HCT116 (cell line): ENCODE measurements at regions not wholly inside any gene's neighbourhood (a gene's known extent, or its start where the extent isn't known, plus 50 kb on each side); places are given as distances from the start of the nearest gene placed in this dataset.

Experiments used
- ATAC-seq: fragments of 200-7000 bp; cut with Tn5 transposase; 2 replicates; pipeline ENCODE4 v1.9.1; 2020; ENCODE audit warnings: mild to moderate bottlenecking, moderate library complexity
- BruUV-seq: library from RNA; stranded (reverse); fragments of 400-500 nt; replicated peaks from 2 replicates; lab custom pipeline; 2021; lab: Mats Ljungman, UMichigan
- CTCF ChIA-PET: fragments of 300-600 bp; sonication (Branson Sonifier 250); formaldehyde crosslinking; loops from one replicate; lab custom pipeline; 2021; ENCODE audit warnings: antibody characterized with exemption; lab: Charles Lee
- POLR2A ChIA-PET: fragments of 300-600, 350-600 bp; sonication (Branson Sonifier 250); formaldehyde crosslinking; loops from one replicate; lab custom pipeline; 2021; ENCODE audit warnings: antibody characterized with exemption; lab: Charles Lee
- RAD21 ChIA-PET, 2 experiments: fragments of 300-600 bp; sonication (Branson Sonifier 250); formaldehyde crosslinking; loops; one replicate each; lab custom pipeline; 2023; ENCODE audit warnings: low total read pairs in 2 of 2; ENCODE audit not compliant: uncharacterized antibody in 2 of 2, unreplicated experiment in 2 of 2, low non-redundant PET in 1 of 2; lab: Charles Lee
- DNase-seq: peaks from one replicate; pipeline ENCODE4 v3.0.0-alpha.2; 2010; ENCODE audit warnings: low read depth, low spot score
- H2AFZ ChIP-seq: fragments of 200-600 bp; shearing (Covaris generic), sonication (generic); 2 replicates; pipeline ENCODE4 v1.6.1; 2017; ENCODE audit warnings: low read depth, mixed run types, mixed read lengths, antibody characterized with exemption, low read length; ENCODE audit not compliant: poor library complexity, severe bottlenecking
- H3K27ac ChIP-seq: 2 replicates; pipeline ENCODE4 v1.5.1; 2012; ENCODE audit warnings: low read depth, low read length
- H3K27me3 ChIP-seq: fragments of 200-600 bp; sonication (generic); 2 replicates; pipeline ENCODE4 v1.6.1; 2016; ENCODE audit warnings: mixed run types, low read length, mixed read lengths; ENCODE audit not compliant: insufficient read depth
- H3K36me3 ChIP-seq, 2 experiments: fragments of 200-500 bp in 1 of 2; fragments of 200-600 bp in 1 of 2; sonication (Bioruptor generic) in 1 of 2; sonication (generic) in 1 of 2; 2 replicates each; pipeline versions ENCODE4 v1.5.1 to v1.6.1; 2014 to 2016; ENCODE audit warnings: low read length in 2 of 2, inconsistent platforms in 1 of 2, mixed read lengths in 1 of 2, mixed run types in 1 of 2; ENCODE audit not compliant: insufficient read depth in 2 of 2, control insufficient read depth in 1 of 2
- H3K4me1 ChIP-seq, 2 experiments: fragments of 200-600 bp in 1 of 2; sonication (generic) in 1 of 2; 2 replicates each; pipeline versions ENCODE4 v1.5.1 to v1.6.1; 2012 to 2017; ENCODE audit warnings: low read length in 2 of 2, inconsistent platforms in 1 of 2, mild to moderate bottlenecking in 1 of 2, mixed read lengths in 1 of 2, mixed run types in 1 of 2, moderate library complexity in 1 of 2; ENCODE audit not compliant: insufficient read depth in 2 of 2, control insufficient read depth in 1 of 2
- H3K4me2 ChIP-seq: fragments of 200-600 bp; sonication (generic); 2 replicates; pipeline ENCODE4 v1.6.1; 2017; ENCODE audit warnings: mixed run types, low read length, mixed read lengths
- H3K4me3 ChIP-seq, 2 experiments: fragments of 200-600 bp in 1 of 2; sonication (generic) in 1 of 2; replicated peaks in 1 of 2; 2 replicates each; pipeline ENCODE4 v1.5.1; 2011 to 2016; ENCODE audit warnings: low read length in 2 of 2, control low read depth in 1 of 2, low read depth in 1 of 2, mild to moderate bottlenecking in 1 of 2, mixed read lengths in 1 of 2, mixed run types in 1 of 2
- H3K79me2 ChIP-seq: fragments of 200-600 bp; sonication (generic); 2 replicates; pipeline ENCODE4 v1.6.1; 2017; ENCODE audit warnings: mild to moderate bottlenecking, mixed run types, low read length, moderate library complexity, mixed read lengths; ENCODE audit not compliant: insufficient read depth
- H3K9ac ChIP-seq: fragments of 200-600 bp; sonication (generic); 2 replicates; pipeline ENCODE4 v1.6.1; 2016; ENCODE audit warnings: low read length, mixed read lengths
- H3K9me2 ChIP-seq: fragments of 200-600 bp; sonication (generic), shearing (Covaris generic); 2 replicates; pipeline ENCODE4 v1.6.1; 2017; ENCODE audit warnings: mixed run types, mild to moderate bottlenecking, moderate library complexity; ENCODE audit not compliant: insufficient read depth
- H3K9me3 ChIP-seq, 2 experiments: fragments of 200-500 bp in 1 of 2; fragments of 200-600 bp in 1 of 2; sonication (Bioruptor generic) in 1 of 2; sonication (generic) in 1 of 2; 2 replicates each; pipeline ENCODE4 v1.6.1; 2014 to 2017; ENCODE audit warnings: low read length in 2 of 2, mixed read lengths in 2 of 2, inconsistent platforms in 1 of 2, low read depth in 1 of 2, mild to moderate bottlenecking in 1 of 2, mixed run types in 1 of 2, moderate library complexity in 1 of 2; ENCODE audit not compliant: control insufficient read depth in 1 of 2, insufficient read depth in 1 of 2
- H4K20me1 ChIP-seq: fragments of 200-600 bp; sonication (generic), shearing (Covaris generic); 2 replicates; pipeline ENCODE4 v1.6.1; 2017; ENCODE audit warnings: mixed run types, mild to moderate bottlenecking, moderate library complexity; ENCODE audit not compliant: insufficient read depth
- CEBPB ChIP-seq: IDR thresholded peaks from 2 replicates; pipeline ENCODE4 v1.6.1; 2012; ENCODE audit warnings: low read depth
- EGR1 ChIP-seq: IDR thresholded peaks from 2 replicates; pipeline ENCODE4 v1.6.1; 2012; ENCODE audit warnings: low read depth
- ELF1 ChIP-seq: IDR thresholded peaks from 2 replicates; pipeline ENCODE4 v1.6.1; 2012; ENCODE audit warnings: low read depth, borderline replicate concordance
- EZH2phosphoT487 ChIP-seq: fragments of 200-600 bp; IDR thresholded peaks from 2 replicates; pipeline ENCODE4 v1.6.1; 2018; ENCODE audit warnings: antibody characterized with exemption, borderline replicate concordance
- FOSL1 ChIP-seq: IDR thresholded peaks from 2 replicates; pipeline ENCODE4 v1.6.1; 2012; ENCODE audit warnings: low read depth
- POLR2A ChIP-seq: IDR thresholded peaks from 2 replicates; pipeline ENCODE4 v1.7.0; 2011; ENCODE audit warnings: borderline replicate concordance; ENCODE audit not compliant: insufficient read depth, insufficient read length; ENCODE audit errors: extremely low read depth
- POLR2AphosphoS5 ChIP-seq: IDR thresholded peaks from 2 replicates; pipeline ENCODE4 v1.6.1; 2011; ENCODE audit warnings: mild to moderate bottlenecking, low read depth, low read length, moderate library complexity
- RAD21 ChIP-seq: IDR thresholded peaks from 2 replicates; pipeline ENCODE4 v1.6.1; 2012; ENCODE audit warnings: low read depth, mild to moderate bottlenecking
- SIN3A ChIP-seq: IDR thresholded peaks from 2 replicates; pipeline ENCODE4 v1.6.1; 2012; ENCODE audit warnings: low read depth
- SP1 ChIP-seq: IDR thresholded peaks from 2 replicates; pipeline ENCODE4 v1.6.1; 2012; ENCODE audit warnings: low read depth
- TCF7L2 ChIP-seq: IDR thresholded peaks from 2 replicates; pipeline ENCODE4 v1.7.0; 2011; ENCODE audit warnings: borderline replicate concordance, inconsistent platforms; ENCODE audit not compliant: insufficient read depth, insufficient read length; ENCODE audit errors: extremely low read depth
- YY1 ChIP-seq: IDR thresholded peaks from 2 replicates; pipeline ENCODE4 v1.6.1; 2011; ENCODE audit warnings: low read length, low read depth, moderate library complexity, mild to moderate bottlenecking; ENCODE audit not compliant: insufficient replicate concordance; ENCODE audit errors: extremely low read depth
- ZFX ChIP-seq: fragments of 450-650 bp; IDR thresholded peaks from 2 replicates; pipeline ENCODE4 v1.6.1; 2017
- ZNF274 ChIP-seq: fragments of 200-500 bp; sonication (Bioruptor generic); IDR thresholded peaks from 2 replicates; pipeline ENCODE4 v1.6.1; 2014; ENCODE audit warnings: mild to moderate bottlenecking, low read depth, low read length, inconsistent platforms
- intact Hi-C: fragments of 100-400 bp; cut with micrococcal nuclease; formaldehyde crosslinking; loops from 2 replicates; pipeline ENCODE4 v1.10.0; 2022
- TF ChIP-seq, protein P1 (sequence below), 3 experiments: fragments of 200-600 bp in 1 of 3; sonication (generic) in 1 of 3; IDR thresholded peaks in 2 of 3; conservative IDR thresholded peaks in 1 of 3; 2 replicates each; pipeline ENCODE4 v1.5.1; 2012 to 2017; ENCODE audit warnings: low read depth in 2 of 3, low read length in 2 of 3, antibody characterized with exemption in 1 of 3, borderline replicate concordance in 1 of 3, control low read depth in 1 of 3, mild to moderate bottlenecking in 1 of 3, mixed read lengths in 1 of 3, mixed run types in 1 of 3, moderate library complexity in 1 of 3; ENCODE audit not compliant: insufficient read depth in 1 of 3
- TF ChIP-seq, protein P2 (sequence below): IDR thresholded peaks from 2 replicates; pipeline ENCODE4 v1.6.1; 2011; ENCODE audit warnings: mild to moderate bottlenecking, low read length, moderate library complexity; ENCODE audit not compliant: insufficient replicate concordance; ENCODE audit errors: extremely low read depth

GRCh38 chr5:167525004-167525403 lies 766.4 kb upstream of the WWC1 start:
- POLR2A ChIA-PET = no interaction called here
- no peaks in the 10 kb centered on the region for H3K36me3 ChIP-seq
- no peak overlapping the region for H2AFZ ChIP-seq
- CTCF ChIA-PET = no interaction called here
- H4K20me1 ChIP-seq = no peaks in the 10 kb centered on the region
- H3K9me3 ChIP-seq = no peaks in the 10 kb centered on the region
- BruUV-seq = no TSS peak
- no peak overlapping the region for H3K9ac ChIP-seq
- no peaks in the 10 kb centered on the region for H3K27me3 ChIP-seq
- TF ChIP-seq ELF1 = no peak
- TF ChIP-seq FOSL1 = no peak
- TF ChIP-seq TCF7L2 = no peak
- TF ChIP-seq, protein P1, sequence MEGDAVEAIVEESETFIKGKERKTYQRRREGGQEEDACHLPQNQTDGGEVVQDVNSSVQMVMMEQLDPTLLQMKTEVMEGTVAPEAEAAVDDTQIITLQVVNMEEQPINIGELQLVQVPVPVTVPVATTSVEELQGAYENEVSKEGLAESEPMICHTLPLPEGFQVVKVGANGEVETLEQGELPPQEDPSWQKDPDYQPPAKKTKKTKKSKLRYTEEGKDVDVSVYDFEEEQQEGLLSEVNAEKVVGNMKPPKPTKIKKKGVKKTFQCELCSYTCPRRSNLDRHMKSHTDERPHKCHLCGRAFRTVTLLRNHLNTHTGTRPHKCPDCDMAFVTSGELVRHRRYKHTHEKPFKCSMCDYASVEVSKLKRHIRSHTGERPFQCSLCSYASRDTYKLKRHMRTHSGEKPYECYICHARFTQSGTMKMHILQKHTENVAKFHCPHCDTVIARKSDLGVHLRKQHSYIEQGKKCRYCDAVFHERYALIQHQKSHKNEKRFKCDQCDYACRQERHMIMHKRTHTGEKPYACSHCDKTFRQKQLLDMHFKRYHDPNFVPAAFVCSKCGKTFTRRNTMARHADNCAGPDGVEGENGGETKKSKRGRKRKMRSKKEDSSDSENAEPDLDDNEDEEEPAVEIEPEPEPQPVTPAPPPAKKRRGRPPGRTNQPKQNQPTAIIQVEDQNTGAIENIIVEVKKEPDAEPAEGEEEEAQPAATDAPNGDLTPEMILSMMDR (IDR thresholded peaks at IDR 0.05 in 2 of 3, conservative IDR thresholded peaks at IDR 0.05 in 1 of 3; ENCODE audit: borderline replicate concordance in 1 of 3, insufficient read depth in 1 of 3, low read depth in 2 of 3, low read length in 2 of 3) = no peak
- TF ChIP-seq EZH2phosphoT487 = no peak
- TF ChIP-seq EGR1 = no peak
- TF ChIP-seq POLR2AphosphoS5 = no peak
- no peak for TF ChIP-seq CEBPB
- TF ChIP-seq, protein P2, sequence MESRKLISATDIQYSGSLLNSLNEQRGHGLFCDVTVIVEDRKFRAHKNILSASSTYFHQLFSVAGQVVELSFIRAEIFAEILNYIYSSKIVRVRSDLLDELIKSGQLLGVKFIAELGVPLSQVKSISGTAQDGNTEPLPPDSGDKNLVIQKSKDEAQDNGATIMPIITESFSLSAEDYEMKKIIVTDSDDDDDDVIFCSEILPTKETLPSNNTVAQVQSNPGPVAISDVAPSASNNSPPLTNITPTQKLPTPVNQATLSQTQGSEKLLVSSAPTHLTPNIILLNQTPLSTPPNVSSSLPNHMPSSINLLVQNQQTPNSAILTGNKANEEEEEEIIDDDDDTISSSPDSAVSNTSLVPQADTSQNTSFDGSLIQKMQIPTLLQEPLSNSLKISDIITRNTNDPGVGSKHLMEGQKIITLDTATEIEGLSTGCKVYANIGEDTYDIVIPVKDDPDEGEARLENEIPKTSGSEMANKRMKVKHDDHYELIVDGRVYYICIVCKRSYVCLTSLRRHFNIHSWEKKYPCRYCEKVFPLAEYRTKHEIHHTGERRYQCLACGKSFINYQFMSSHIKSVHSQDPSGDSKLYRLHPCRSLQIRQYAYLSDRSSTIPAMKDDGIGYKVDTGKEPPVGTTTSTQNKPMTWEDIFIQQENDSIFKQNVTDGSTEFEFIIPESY = no peak
- TF ChIP-seq RAD21 = no peak
- TF ChIP-seq POLR2A = no peak
- no peak for TF ChIP-seq ZFX
- TF ChIP-seq SIN3A = no peak
- no peak for TF ChIP-seq ZNF274
- TF ChIP-seq YY1 = no peak
- no peak for TF ChIP-seq SP1
- H3K4me1 ChIP-seq = no peaks in the 10 kb centered on the region
- H3K79me2 ChIP-seq = no peaks in the 10 kb centered on the region
- no peak overlapping the region for H3K4me2 ChIP-seq
- intact Hi-C loops = no loop called here
- RAD21 ChIA-PET = no interaction called here
- ATAC-seq = no peak
- H3K9me2 ChIP-seq = no peaks in the 10 kb centered on the region
- no peak overlapping the region for H3K4me3 ChIP-seq
- no peak for DNase-seq
- H3K27ac ChIP-seq = no peak overlapping the region
